ES-I3 (cell line): ENCODE measurements at regions not wholly inside any gene's neighbourhood (a gene's known extent, or its start where the extent isn't known, plus 50 kb on each side); places are given as distances from the start of the nearest gene placed in this dataset.

Source experiments
- H3K36me3 ChIP-seq: 2 replicates; pipeline ENCODE4 v1.6.1; 2013; ENCODE audit warnings: mild to moderate bottlenecking, low read length, control low read depth, moderate library complexity; ENCODE audit not compliant: insufficient read depth
- H3K4me1 ChIP-seq: 2 replicates; pipeline ENCODE4 v1.6.1; 2013; ENCODE audit warnings: mild to moderate bottlenecking, control low read depth, low read length; ENCODE audit not compliant: insufficient read depth
- H3K9ac ChIP-seq: 2 replicates; pipeline ENCODE4 v1.6.1; 2013; ENCODE audit warnings: low read depth, mild to moderate bottlenecking, low read length, moderate library complexity
- H3K9me3 ChIP-seq: 2 replicates; pipeline ENCODE4 v1.6.1; 2013; ENCODE audit warnings: mild to moderate bottlenecking, low read length, moderate library complexity; ENCODE audit not compliant: control insufficient read depth, insufficient read depth

- Histone ChIP-seq H3K4me1 (no peaks in the 10 kb centered on the region), H3K9ac (no peak overlapping the region), H3K36me3 (no peaks in the 10 kb centered on the region), H3K9me3 (no peaks in the 10 kb centered on the region)
These were observed 747.8 kb downstream of the MAFB start for GRCh38 chr20:39941245-39941644.

DNA sequence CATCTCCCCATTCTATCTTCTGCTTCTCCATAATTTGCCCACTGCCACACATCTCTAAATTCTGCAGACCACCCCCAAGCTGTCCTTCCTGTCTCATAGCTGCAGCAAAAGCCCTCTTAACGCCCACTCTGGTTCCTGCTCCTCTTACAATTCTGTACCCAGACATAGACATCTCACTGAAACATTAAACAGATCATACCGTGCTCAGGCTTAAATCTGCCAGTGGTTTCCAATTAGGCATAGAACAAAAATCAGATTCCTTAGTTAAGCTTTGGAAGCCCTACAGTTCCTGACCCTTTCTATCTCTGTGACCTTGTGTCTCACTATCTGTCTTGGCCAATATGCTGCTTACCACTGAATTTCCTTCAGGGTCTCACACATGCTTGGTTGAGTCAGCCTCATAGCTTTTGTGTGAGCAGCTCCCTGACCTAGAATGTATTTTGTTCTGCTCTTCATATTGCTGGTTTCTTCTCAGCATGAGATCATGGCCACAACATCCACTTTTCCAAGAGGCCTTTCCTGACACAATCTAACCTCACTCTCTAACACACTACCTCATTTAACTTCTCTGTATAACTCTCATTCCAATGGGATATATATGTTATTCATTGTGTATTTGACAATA, 749.7 kb downstream of the MAFB start:
- Histone ChIP-seq H3K4me1 (no peaks in the 10 kb centered on the region), H3K9ac (no peak overlapping the region), H3K36me3 (no peaks in the 10 kb centered on the region), H3K9me3 (no peaks in the 10 kb centered on the region)

GRCh38 chr20:39936401-39936800, 752.6 kb downstream of the MAFB start:
- Histone ChIP-seq H3K36me3 (no peaks in the 10 kb centered on the region), H3K4me1 (no peaks in the 10 kb centered on the region), H3K9ac (no peak overlapping the region)

DNA sequence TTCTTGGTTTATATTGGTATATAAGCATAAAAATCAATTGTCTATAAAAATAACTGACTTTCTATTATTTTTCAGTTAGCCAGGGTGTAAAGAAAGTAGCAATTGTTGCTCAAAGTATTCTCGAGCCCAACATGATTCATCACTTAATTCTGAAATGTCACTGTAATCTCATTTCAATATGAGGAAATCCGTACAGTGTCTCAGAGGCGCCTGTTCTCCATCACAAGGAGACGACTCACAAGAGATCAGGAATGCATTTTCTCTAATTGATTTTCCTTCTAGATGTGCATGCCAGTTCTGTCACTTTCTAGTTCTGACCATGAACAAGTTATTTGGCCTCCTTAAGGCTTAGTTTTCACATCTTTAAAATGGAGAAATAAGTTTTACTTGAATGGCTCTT, 753.1 kb downstream of the MAFB start:
- H3K4me1 ChIP-seq, result no peaks in the 10 kb centered on the region
- no peak overlapping the region for H3K9ac ChIP-seq
- no peaks in the 10 kb centered on the region for H3K9me3 ChIP-seq
- H3K36me3 ChIP-seq, result no peaks in the 10 kb centered on the region

More at GRCh38 chr20:39936401-39936800, 752.6 kb downstream of the MAFB start:
- no peaks in the 10 kb centered on the region for H3K9me3 ChIP-seq

DNA sequence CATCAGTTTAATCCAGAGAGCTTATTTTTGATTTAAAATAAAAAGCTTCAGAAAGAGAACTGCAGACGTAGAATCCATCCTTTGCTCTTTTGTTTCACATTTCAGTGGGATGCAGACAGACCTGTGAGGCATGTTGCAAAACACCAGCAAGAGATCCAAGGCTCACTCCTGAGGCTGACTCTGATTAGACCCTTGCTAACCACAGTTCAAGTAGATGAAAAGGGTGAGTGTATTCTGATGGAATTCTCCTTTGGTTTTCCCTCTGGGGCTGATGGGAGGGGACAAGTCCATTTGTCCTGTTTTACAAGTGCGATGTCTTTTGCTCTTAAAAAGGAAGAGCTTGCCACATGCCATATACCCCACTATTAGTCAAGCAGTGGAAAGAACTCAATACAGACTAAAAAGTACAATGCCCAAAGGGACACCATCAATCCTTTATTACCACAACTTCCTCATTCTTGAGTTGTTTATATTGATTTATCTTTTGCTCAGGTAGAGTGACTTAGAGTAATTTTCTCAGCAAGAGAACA, 772.7 kb downstream of the MAFB start:
- H3K36me3 ChIP-seq, result no peaks in the 10 kb centered on the region
- no peaks in the 10 kb centered on the region for H3K9me3 ChIP-seq
- H3K4me1 ChIP-seq, result no peaks in the 10 kb centered on the region
- no peak overlapping the region for H3K9ac ChIP-seq

- Histone ChIP-seq H3K36me3 (no peaks in the 10 kb centered on the region), H3K9me3 (no peaks in the 10 kb centered on the region), H3K9ac (no peak overlapping the region), H3K4me1 (no peaks in the 10 kb centered on the region)
These were observed 775.8 kb downstream of the MAFB start for GRCh38 chr20:39913274-39913673.

- no peak overlapping the region for H3K9ac ChIP-seq
- H3K4me1 ChIP-seq, result no peaks in the 10 kb centered on the region
These were observed 777.5 kb downstream of the MAFB start for GRCh38 chr20:39911497-39911896.

DNA sequence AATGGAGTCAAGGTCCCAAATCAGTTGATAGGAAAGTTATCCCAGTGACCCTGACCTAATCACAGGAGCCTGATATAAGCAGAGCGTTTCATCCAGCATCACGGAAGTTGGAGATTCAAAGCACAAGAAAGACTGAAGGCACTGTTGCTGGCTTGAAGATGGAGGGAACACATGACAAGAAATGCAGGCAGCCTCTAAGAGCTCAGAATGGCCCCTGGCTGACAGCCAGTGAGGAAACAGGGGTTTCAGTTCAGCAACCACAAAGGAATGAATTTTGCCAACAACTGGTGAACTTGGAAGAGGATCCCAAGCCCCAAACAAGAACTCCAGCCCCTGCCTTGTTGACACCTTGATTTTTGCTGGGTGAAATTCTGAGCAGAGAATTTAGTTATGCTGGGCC, 778.5 kb downstream of the MAFB start:
- H3K4me1 ChIP-seq, result no peaks in the 10 kb centered on the region
- H3K9me3 ChIP-seq, result no peaks in the 10 kb centered on the region
- H3K9ac ChIP-seq, result no peak overlapping the region
- no peaks in the 10 kb centered on the region for H3K36me3 ChIP-seq

More at GRCh38 chr20:39911497-39911896, 777.5 kb downstream of the MAFB start:
- Histone ChIP-seq H3K36me3 (no peaks in the 10 kb centered on the region), H3K9me3 (no peaks in the 10 kb centered on the region)

GRCh38 chr20:39909447-39909846, 779.6 kb downstream of the MAFB start:
- H3K9ac ChIP-seq, result no peak overlapping the region
- H3K9me3 ChIP-seq, result no peaks in the 10 kb centered on the region
- no peaks in the 10 kb centered on the region for H3K36me3 ChIP-seq
- peaks cover 3% of the 10 kb centered on the region; the same call in 1 of the 2 replicates for H3K4me1 ChIP-seq

- H3K9ac ChIP-seq, result no peak overlapping the region
- H3K9me3 ChIP-seq, result no peaks in the 10 kb centered on the region
- H3K4me1 ChIP-seq, result peaks cover 13% of the 10 kb centered on the region; the same call in 1 of the 2 replicates
- no peaks in the 10 kb centered on the region for H3K36me3 ChIP-seq
These were observed 784.4 kb downstream of the MAFB start for GRCh38 chr20:39904476-39905112.

DNA sequence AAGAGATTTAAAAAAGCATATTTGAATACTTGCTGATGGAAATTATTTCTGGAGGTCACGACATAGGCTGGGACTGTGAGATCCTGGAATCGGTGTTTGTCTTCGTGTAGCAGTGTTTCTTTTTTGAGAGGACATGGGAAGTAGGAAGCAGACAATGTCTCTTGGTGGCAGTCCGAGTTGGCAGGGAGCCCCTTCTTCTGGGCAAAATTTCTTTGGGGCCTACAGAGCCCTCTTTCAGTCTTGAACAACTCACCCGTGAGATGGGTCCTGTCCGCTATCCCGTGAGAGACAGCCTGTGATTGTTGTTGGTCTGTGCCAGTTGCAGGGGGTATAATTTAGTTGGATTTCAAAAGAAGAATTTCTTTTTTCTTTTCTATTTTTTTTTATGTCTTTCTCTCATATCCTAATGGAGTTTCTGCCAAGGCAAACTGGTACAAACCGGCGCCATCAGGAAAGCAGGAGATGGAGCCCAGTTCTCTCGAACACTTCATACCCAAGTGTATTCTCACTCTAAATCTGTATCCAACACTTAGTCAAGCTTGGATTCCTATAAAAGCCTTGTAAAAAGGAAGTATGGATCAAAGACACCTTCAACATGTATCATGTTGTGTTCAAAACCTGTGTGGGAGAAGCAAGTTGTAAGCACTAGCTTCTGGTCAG, 785.1 kb downstream of the MAFB start:
- peaks cover 13% of the 10 kb centered on the region; the same call in 1 of the 2 replicates for H3K4me1 ChIP-seq
- no peak overlapping the region for H3K9ac ChIP-seq
- no peaks in the 10 kb centered on the region for H3K36me3 ChIP-seq
- H3K9me3 ChIP-seq, result no peaks in the 10 kb centered on the region

GRCh38 chr20:39899881-39900280, 789.2 kb downstream of the MAFB start:
- Histone ChIP-seq H3K9ac (no peak overlapping the region), H3K36me3 (no peaks in the 10 kb centered on the region), H3K9me3 (no peaks in the 10 kb centered on the region), H3K4me1 (peaks cover 12% of the 10 kb centered on the region; the same call in 1 of the 2 replicates)

DNA sequence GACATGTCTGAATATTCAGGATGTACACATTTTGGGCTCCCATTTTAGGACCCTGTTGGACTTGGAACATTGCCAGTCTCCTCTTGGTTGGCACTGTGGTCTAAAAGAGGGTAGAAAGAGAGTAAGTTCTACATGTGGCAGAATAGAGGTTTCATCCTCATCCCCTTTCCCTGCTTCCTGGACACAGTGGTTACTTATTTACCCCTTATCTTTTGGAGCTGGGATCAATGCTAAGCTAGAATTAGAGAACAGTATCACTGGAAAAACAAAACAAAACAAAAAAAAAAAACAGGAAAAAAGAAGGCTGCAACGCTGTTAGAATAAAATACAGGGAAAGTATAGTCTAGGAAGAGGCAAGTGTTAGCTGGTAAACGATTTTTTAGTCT, 790.6 kb downstream of the MAFB start:
- Histone ChIP-seq H3K36me3 (no peaks in the 10 kb centered on the region), H3K4me1 (peaks cover 10% of the 10 kb centered on the region; the same call in 1 of the 2 replicates), H3K9me3 (no peaks in the 10 kb centered on the region), H3K9ac (no peak overlapping the region)

DNA sequence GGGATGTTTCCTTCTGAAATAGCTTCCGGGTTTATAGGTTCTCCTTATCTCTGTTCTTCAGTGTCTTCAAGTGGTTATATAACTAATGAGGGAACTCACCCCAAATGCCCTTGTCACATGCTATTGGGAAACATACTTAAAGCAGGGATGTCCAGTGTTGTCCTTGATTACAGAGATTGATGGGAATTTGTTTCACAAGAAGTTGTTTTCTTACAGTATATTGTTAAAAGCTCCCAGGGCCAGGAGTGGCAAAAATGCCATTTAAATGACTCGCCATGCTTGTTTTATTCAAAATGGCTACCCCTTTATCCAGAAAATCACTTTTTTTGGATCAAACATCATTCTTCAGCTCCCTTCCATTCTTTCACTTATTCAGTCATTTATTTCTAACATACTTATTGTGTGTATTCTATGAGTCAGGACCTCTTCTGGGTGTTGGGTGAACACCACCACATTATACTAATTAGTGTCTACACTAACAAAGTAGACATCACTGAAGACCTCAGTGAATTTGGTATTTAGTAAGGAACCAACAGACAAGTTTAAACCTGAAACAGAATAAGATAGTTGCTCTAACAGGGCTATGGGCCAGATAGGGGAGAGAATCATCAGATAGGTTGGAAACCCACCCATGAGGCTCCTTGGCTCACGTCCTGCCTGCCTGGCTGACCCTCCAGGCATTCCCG, 791.1 kb downstream of the MAFB start:
- Histone ChIP-seq H3K4me1 (peaks cover 14% of the 10 kb centered on the region; the same call in 1 of the 2 replicates), H3K36me3 (no peaks in the 10 kb centered on the region), H3K9me3 (no peaks in the 10 kb centered on the region), H3K9ac (no peak overlapping the region)
